ENCODE measurements at regions not wholly inside any gene's neighbourhood (a gene's known extent, or its start where the extent isn't known, plus 50 kb on each side); places are given as distances from the start of the nearest gene placed in this dataset.

DNA sequence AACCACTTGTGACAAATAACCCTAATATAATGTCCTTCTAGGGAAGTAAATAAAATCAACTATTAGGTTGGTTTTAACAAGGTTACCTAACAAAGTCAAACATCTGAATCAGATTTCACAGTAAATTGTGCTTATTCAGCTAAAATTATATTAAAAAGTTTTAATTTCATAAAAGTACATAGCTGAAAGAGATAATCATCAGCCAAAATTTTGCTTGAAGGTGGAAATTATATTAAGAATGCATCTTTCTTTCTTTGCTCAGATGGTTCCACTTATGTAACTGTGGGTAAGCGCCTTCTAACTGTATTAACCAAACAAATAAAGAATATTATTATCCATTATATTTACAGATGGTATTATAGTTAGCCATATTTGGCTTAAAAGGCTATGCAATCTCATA lies 2840.3 kb upstream of the PCDH20 start:
- no peaks in the 10 kb centered on the region for H3K79me2 ChIP-seq (ENCODE audit: insufficient read depth, low read length)
- H4K20me1 ChIP-seq (ENCODE audit: insufficient read depth, low read length), result no peaks in the 10 kb centered on the region
- no peak overlapping the region for H3K4me3 ChIP-seq (ENCODE audit: insufficient read depth, low read depth, low read length)
- H3K36me3 ChIP-seq (ENCODE audit: insufficient read depth, low read length), result no peaks in the 10 kb centered on the region
- no peak for TF ChIP-seq EZH2 (IDR thresholded peaks at IDR 0.05; ENCODE audit: insufficient read depth, low read length)
- TF ChIP-seq, protein P1, sequence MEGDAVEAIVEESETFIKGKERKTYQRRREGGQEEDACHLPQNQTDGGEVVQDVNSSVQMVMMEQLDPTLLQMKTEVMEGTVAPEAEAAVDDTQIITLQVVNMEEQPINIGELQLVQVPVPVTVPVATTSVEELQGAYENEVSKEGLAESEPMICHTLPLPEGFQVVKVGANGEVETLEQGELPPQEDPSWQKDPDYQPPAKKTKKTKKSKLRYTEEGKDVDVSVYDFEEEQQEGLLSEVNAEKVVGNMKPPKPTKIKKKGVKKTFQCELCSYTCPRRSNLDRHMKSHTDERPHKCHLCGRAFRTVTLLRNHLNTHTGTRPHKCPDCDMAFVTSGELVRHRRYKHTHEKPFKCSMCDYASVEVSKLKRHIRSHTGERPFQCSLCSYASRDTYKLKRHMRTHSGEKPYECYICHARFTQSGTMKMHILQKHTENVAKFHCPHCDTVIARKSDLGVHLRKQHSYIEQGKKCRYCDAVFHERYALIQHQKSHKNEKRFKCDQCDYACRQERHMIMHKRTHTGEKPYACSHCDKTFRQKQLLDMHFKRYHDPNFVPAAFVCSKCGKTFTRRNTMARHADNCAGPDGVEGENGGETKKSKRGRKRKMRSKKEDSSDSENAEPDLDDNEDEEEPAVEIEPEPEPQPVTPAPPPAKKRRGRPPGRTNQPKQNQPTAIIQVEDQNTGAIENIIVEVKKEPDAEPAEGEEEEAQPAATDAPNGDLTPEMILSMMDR (IDR thresholded peaks at IDR 0.05; ENCODE audit: insufficient read depth, low read depth, low read length), result no peak
- no peak overlapping the region for H2AFZ ChIP-seq (ENCODE audit: low read depth, low read length)
- H3K27ac ChIP-seq (ENCODE audit: low read depth, low read length), result no peak overlapping the region
- Mint-ChIP-seq H3K36me3 (ENCODE audit: low read depth, unreplicated experiment) (no peaks in the 10 kb centered on the region), H3K4me3 (ENCODE audit: unreplicated experiment) (no peak overlapping the region), H3K27me3 (ENCODE audit: low read depth, unreplicated experiment) (no peaks in the 10 kb centered on the region), H3K9me3 (ENCODE audit: unreplicated experiment) (no peaks in the 10 kb centered on the region), H3K4me1 (ENCODE audit: low read depth, unreplicated experiment) (no peaks in the 10 kb centered on the region), H3K27ac (ENCODE audit: unreplicated experiment) (no peak overlapping the region)
- no peak overlapping the region for H3K9ac ChIP-seq (ENCODE audit: low read length)
- FAIRE-seq, result no peak
- no peaks in the 10 kb centered on the region for H3K4me1 ChIP-seq (ENCODE audit: insufficient read depth, low read length)
- no peak for DNase-seq (ENCODE audit: low read depth)
- H3K4me2 ChIP-seq (ENCODE audit: low read length), result no peak overlapping the region
- H3K9me3 ChIP-seq (ENCODE audit: insufficient read depth, low read depth, low read length), result no peaks in the 10 kb centered on the region
- no peaks in the 10 kb centered on the region for H3K27me3 ChIP-seq (ENCODE audit: insufficient read depth, low read length)

DNA sequence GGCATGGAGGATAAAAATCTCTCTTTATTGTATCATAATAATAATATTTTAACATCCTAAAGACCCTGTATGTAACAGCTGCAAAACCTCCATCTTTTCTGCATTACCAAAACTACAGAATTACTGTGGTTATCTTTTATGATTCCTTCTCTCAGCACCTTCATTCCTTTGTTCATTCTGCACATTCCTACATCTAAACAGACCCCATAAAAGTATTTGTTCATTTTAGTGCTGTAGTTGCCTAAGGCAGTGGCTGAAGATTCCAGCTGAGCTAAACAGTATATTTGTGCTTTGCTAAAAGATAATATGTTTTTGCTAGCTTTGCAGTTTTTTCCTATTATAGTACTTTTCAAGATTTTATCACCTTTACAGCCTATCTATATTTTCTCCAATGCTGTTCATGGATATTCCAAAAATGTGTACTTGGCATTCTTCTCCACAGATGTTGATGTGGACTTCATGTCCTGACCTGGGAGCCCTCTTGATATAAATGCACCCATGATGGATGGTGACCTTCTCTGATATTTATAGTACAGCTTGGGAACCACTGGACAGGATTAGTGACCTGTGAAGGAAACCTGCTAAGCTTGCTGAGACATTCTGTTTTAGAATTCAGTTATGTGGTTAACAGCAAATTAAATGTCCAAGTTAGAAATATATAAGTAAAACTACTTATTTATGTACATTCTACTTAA lies 2832.9 kb upstream of the PCDH20 start:
- H3K4me1 Mint-ChIP-seq (ENCODE audit: low read depth, unreplicated experiment), result peaks cover 10% of the 10 kb centered on the region
- no peak overlapping the region for H3K27ac Mint-ChIP-seq (ENCODE audit: unreplicated experiment)
- H3K9ac ChIP-seq (ENCODE audit: low read length), result no peak overlapping the region
- no peak overlapping the region for H3K27ac ChIP-seq (ENCODE audit: low read depth, low read length)
- no peak overlapping the region for H3K4me2 ChIP-seq (ENCODE audit: low read length)
- H3K4me3 Mint-ChIP-seq (ENCODE audit: unreplicated experiment), result no peak overlapping the region
- H3K9me3 ChIP-seq (ENCODE audit: insufficient read depth, low read depth, low read length), result no peaks in the 10 kb centered on the region
- DNase-seq (ENCODE audit: low read depth), result peak; percentile 37
- H3K27me3 Mint-ChIP-seq (ENCODE audit: low read depth, unreplicated experiment), result no peaks in the 10 kb centered on the region
- no peaks in the 10 kb centered on the region for H3K36me3 ChIP-seq (ENCODE audit: insufficient read depth, low read length)
- no peaks in the 10 kb centered on the region for H3K9me3 Mint-ChIP-seq (ENCODE audit: unreplicated experiment)
- no peaks in the 10 kb centered on the region for H3K27me3 ChIP-seq (ENCODE audit: insufficient read depth, low read length)
- H3K4me1 ChIP-seq (ENCODE audit: insufficient read depth, low read length), result no peaks in the 10 kb centered on the region
- no peaks in the 10 kb centered on the region for H3K79me2 ChIP-seq (ENCODE audit: insufficient read depth, low read length)
- FAIRE-seq, result peak; percentile 20
- no peak overlapping the region for H2AFZ ChIP-seq (ENCODE audit: low read depth, low read length)
- no peaks in the 10 kb centered on the region for H4K20me1 ChIP-seq (ENCODE audit: insufficient read depth, low read length)
- H3K4me3 ChIP-seq (ENCODE audit: insufficient read depth, low read depth, low read length), result no peak overlapping the region
- TF ChIP-seq EZH2 (IDR thresholded peaks at IDR 0.05; ENCODE audit: insufficient read depth, low read length), result no peak
- TF ChIP-seq, protein P1 (IDR thresholded peaks at IDR 0.05; ENCODE audit: insufficient read depth, low read depth, low read length), result no peak
- no peaks in the 10 kb centered on the region for H3K36me3 Mint-ChIP-seq (ENCODE audit: low read depth, unreplicated experiment)

DNA sequence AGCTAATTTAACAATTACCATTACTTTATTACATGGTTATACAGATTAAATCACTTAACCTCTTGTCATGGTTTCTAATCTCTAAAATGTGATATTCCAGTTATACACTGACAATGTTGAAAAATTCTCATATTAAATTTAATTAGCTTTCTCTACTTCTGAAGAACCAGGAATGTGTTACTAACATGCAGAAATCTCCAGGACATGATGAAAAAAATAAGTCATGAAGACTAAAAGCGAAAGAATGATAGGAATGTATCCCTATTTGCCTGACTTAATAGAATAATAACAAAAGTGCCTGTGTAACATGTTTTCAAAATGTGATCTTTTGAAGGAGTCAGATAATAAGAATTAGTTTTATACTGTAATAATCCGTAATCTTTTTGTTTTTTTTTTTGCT lies 2823.7 kb upstream of the PCDH20 start:
- no peaks in the 10 kb centered on the region for H3K27me3 Mint-ChIP-seq (ENCODE audit: low read depth, unreplicated experiment)
- H3K9ac ChIP-seq (ENCODE audit: low read length), result no peak overlapping the region
- no peaks in the 10 kb centered on the region for H3K36me3 ChIP-seq (ENCODE audit: insufficient read depth, low read length)
- TF ChIP-seq, protein P1 (IDR thresholded peaks at IDR 0.05; ENCODE audit: insufficient read depth, low read depth, low read length), result no peak
- no peak for TF ChIP-seq EZH2 (IDR thresholded peaks at IDR 0.05; ENCODE audit: insufficient read depth, low read length)
- peak; percentile 79 for DNase-seq (ENCODE audit: low read depth)
- no peaks in the 10 kb centered on the region for H4K20me1 ChIP-seq (ENCODE audit: insufficient read depth, low read length)
- H3K9me3 ChIP-seq (ENCODE audit: insufficient read depth, low read depth, low read length), result no peaks in the 10 kb centered on the region
- no peaks in the 10 kb centered on the region for H3K79me2 ChIP-seq (ENCODE audit: insufficient read depth, low read length)
- H3K4me1 Mint-ChIP-seq (ENCODE audit: low read depth, unreplicated experiment), result peaks cover 19% of the 10 kb centered on the region
- H2AFZ ChIP-seq (ENCODE audit: low read depth, low read length), result no peak overlapping the region
- peak overlapping the region; percentile 21 for H3K4me2 ChIP-seq (ENCODE audit: low read length)
- H3K27ac Mint-ChIP-seq (ENCODE audit: unreplicated experiment), result peak overlapping the region; percentile 87
- peak; percentile 75 for FAIRE-seq
- H3K4me1 ChIP-seq (ENCODE audit: insufficient read depth, low read length), result peaks cover 13% of the 10 kb centered on the region
- H3K9me3 Mint-ChIP-seq (ENCODE audit: unreplicated experiment), result no peaks in the 10 kb centered on the region
- no peak overlapping the region for H3K4me3 Mint-ChIP-seq (ENCODE audit: unreplicated experiment)
- H3K36me3 Mint-ChIP-seq (ENCODE audit: low read depth, unreplicated experiment), result no peaks in the 10 kb centered on the region
- no peak overlapping the region for H3K4me3 ChIP-seq (ENCODE audit: insufficient read depth, low read depth, low read length)
- no peaks in the 10 kb centered on the region for H3K27me3 ChIP-seq (ENCODE audit: insufficient read depth, low read length)
- peak overlapping the region; percentile 24 for H3K27ac ChIP-seq (ENCODE audit: low read depth, low read length)

All from astrocyte (in vitro differentiated cells and primary cell).